Stimulated activated CD4-positive, alpha-beta T cell treated with anti-CD3 and anti-CD28 coated beads, Interleukin-12 subunit alpha, Interleukin-12 subunit beta, amount 100 ng/mL, for 48 hours (primary cell): ENCODE measurements at regions not wholly inside any gene's neighbourhood (a gene's known extent, or its start where the extent isn't known, plus 50 kb on each side); places are given as distances from the start of the nearest gene placed in this dataset.
"Not testable (repeated sequence)": the region's sequence is repeated elsewhere in the genome, so short reads cannot be mapped to it uniquely, and the experiment has no call there.

ENCODE experiments used
- DNase-seq, 3 donors: peaks; one replicate each; pipeline ENCODE4 v3.0.0-alpha.2; 2020; ENCODE audit warnings: low read depth in 2 of 3, low spot score in 1 of 3

GRCh38 chr7:148507787-148508186, 82.8 kb upstream of the C7orf33 start:
- peak in 2 of 3 donors; percentile 18 to 48 for DNase-seq

- DNase-seq, result no peak
These were observed 76.3 kb upstream of the C7orf33 start for GRCh38 chr7:148514236-148514635.

GRCh38 chr7:148515237-148515636, 75.3 kb upstream of the C7orf33 start:
- no peak for DNase-seq

GRCh38 chr7:148515728-148516695, 74.6 kb upstream of the C7orf33 start:
- DNase-seq, result no peak

- not testable (repeated sequence) for DNase-seq
These were observed 71.2 kb upstream of the C7orf33 start for GRCh38 chr7:148519386-148519785.

- no peak for DNase-seq
These were observed 69.3 kb upstream of the C7orf33 start for GRCh38 chr7:148521271-148521670.

GRCh38 chr7:148523550-148523949, 67.0 kb upstream of the C7orf33 start:
- no peak for DNase-seq

GRCh38 chr7:148524479-148525224, 65.9 kb upstream of the C7orf33 start:
- DNase-seq, result no peak

- DNase-seq, result peak; percentile 84 to 90 (median 84)
These were observed 62.8 kb upstream of the C7orf33 start for GRCh38 chr7:148527717-148528168.

GRCh38 chr7:148535217-148535616, 55.3 kb upstream of the C7orf33 start:
- peak; percentile 24 to 31 (median 28) for DNase-seq

- DNase-seq, result no peak
These were observed 53.1 kb upstream of the C7orf33 start for GRCh38 chr7:148537435-148537834.

GRCh38 chr7:148540041-148540738, 50.4 kb upstream of the C7orf33 start:
- no peak for DNase-seq
